ENCODE measurements at regions not wholly inside any gene's neighbourhood (a gene's known extent, or its start where the extent isn't known, plus 50 kb on each side); places are given as distances from the start of the nearest gene placed in this dataset.

- Histone ChIP-seq H3K27ac (no peak overlapping the region), H3K36me3 (ENCODE audit: low read depth, missing control alignments) (no peaks in the 10 kb centered on the region), H3K27me3 (no peaks in the 10 kb centered on the region), H3K9me3 (no peaks in the 10 kb centered on the region), H3K4me1 (no peaks in the 10 kb centered on the region), H3K4me3 (no peak overlapping the region)
- TF ChIP-seq POLR2A (IDR thresholded peaks at IDR 0.05) (no peak), CTCF (IDR thresholded peaks at IDR 0.05) (no peak)
- intact Hi-C loops (cut with DNase I; ENCODE audit: low total_unique reads) = no loop called here
- no peak for DNase-seq
- 84% methylated on average over 2 of the region's 2 CpGs for WGBS, 2 donors
These were observed 256.6 kb upstream of the ACVR2A start for GRCh38 chr2:147588191-147588590.

GRCh38 chr2:147578529-147578928, 266.3 kb upstream of the ACVR2A start:
- no peak for DNase-seq
- TF ChIP-seq CTCF (IDR thresholded peaks at IDR 0.05) (no peak), POLR2A (IDR thresholded peaks at IDR 0.05) (no peak)
- WGBS, 2 donors = 93 to 96% methylated on average over 3 of the region's 3 CpGs
- Histone ChIP-seq H3K27me3 (no peaks in the 10 kb centered on the region), H3K36me3 (ENCODE audit: low read depth, missing control alignments) (no peaks in the 10 kb centered on the region), H3K4me1 (no peaks in the 10 kb centered on the region), H3K4me3 (no peak overlapping the region), H3K9me3 (no peaks in the 10 kb centered on the region), H3K27ac (no peak overlapping the region)
- intact Hi-C loops (cut with DNase I; ENCODE audit: low total_unique reads) = no loop called here

GRCh38 chr2:147577998-147578380, 266.8 kb upstream of the ACVR2A start:
- no peaks in the 10 kb centered on the region for H3K4me1 ChIP-seq
- no peaks in the 10 kb centered on the region for H3K9me3 ChIP-seq
- intact Hi-C loops (cut with DNase I; ENCODE audit: low total_unique reads) = no loop called here
- no peak for DNase-seq
- H3K36me3 ChIP-seq (ENCODE audit: low read depth, missing control alignments) = no peaks in the 10 kb centered on the region
- WGBS, 2 donors = 85 to 93% methylated on average over 2 of the region's 2 CpGs
- H3K4me3 ChIP-seq = no peak overlapping the region
- H3K27me3 ChIP-seq = no peaks in the 10 kb centered on the region
- TF ChIP-seq CTCF (IDR thresholded peaks at IDR 0.05) = no peak
- no peak for TF ChIP-seq POLR2A (IDR thresholded peaks at IDR 0.05)
- H3K27ac ChIP-seq = no peak overlapping the region

- Histone ChIP-seq H3K4me3 (no peak overlapping the region), H3K9me3 (no peaks in the 10 kb centered on the region), H3K4me1 (no peaks in the 10 kb centered on the region), H3K27me3 (no peaks in the 10 kb centered on the region), H3K36me3 (ENCODE audit: low read depth, missing control alignments) (no peaks in the 10 kb centered on the region), H3K27ac (no peak overlapping the region)
- intact Hi-C loops (cut with DNase I; ENCODE audit: low total_unique reads) = no loop called here
- no peak for TF ChIP-seq CTCF (IDR thresholded peaks at IDR 0.05)
- no peak for TF ChIP-seq POLR2A (IDR thresholded peaks at IDR 0.05)
- 63 to 69% methylated on average over 8 of the region's 8 CpGs for WGBS, 2 donors
- no peak for DNase-seq
These were observed 267.4 kb upstream of the ACVR2A start for GRCh38 chr2:147577323-147577997.

- no peaks in the 10 kb centered on the region for H3K36me3 ChIP-seq (ENCODE audit: low read depth, missing control alignments)
- TF ChIP-seq CTCF (IDR thresholded peaks at IDR 0.05) (no peak), POLR2A (IDR thresholded peaks at IDR 0.05) (no peak)
- 90 to 91% methylated on average over 3 of the region's 3 CpGs for WGBS, 2 donors
- H3K27me3 ChIP-seq = no peaks in the 10 kb centered on the region
- intact Hi-C loops (cut with DNase I; ENCODE audit: low total_unique reads) = no loop called here
- H3K9me3 ChIP-seq = no peaks in the 10 kb centered on the region
- H3K27ac ChIP-seq = no peak overlapping the region
- H3K4me1 ChIP-seq = no peaks in the 10 kb centered on the region
- H3K4me3 ChIP-seq = no peak overlapping the region
- no peak for DNase-seq
These were observed 269.7 kb upstream of the ACVR2A start for GRCh38 chr2:147575106-147575505.

All from testis (tissue), 2 donors.